Pancreas (tissue), 10 donors: ENCODE measurements at regions not wholly inside any gene's neighbourhood (a gene's known extent, or its start where the extent isn't known, plus 50 kb on each side); places are given as distances from the start of the nearest gene placed in this dataset.

ENCODE experiments used
- ATAC-seq, 4 donors: fragments of 200-7000 bp; cut with Tn5 transposase; one replicate each; pipeline versions ENCODE4 v1.8.0 to v1.9.1; 2020; ENCODE audit warnings: mild to moderate bottlenecking in 4 of 4, moderate library complexity in 4 of 4
- DNase-seq, 6 donors: peaks; one replicate each; pipeline ENCODE4 v3.0.0-alpha.2; 2020
- FAIRE-seq: peaks from 2 replicates; lab custom pipeline; 2012; peaks lifted over from hg19 to GRCh38; lab: Jason Lieb, UNC
- H3K27ac ChIP-seq, 4 donors: fragments of 200-600 bp; sonication (generic); 1 replicate in 3 of 4; 2 replicates in 1 of 4; pipeline versions ENCODE4 v1.5.0 to v1.8.0; 2020
- H3K27me3 ChIP-seq, 4 donors: fragments of 200-600 bp; one replicate each; pipeline ENCODE4 v1.8.0; 2021
- H3K36me3 ChIP-seq, 3 donors: fragments of 200-600 bp; sonication (generic) in 1 of 3; one replicate each; pipeline versions ENCODE4 v1.5.0 to v1.8.0; 2020 to 2021
- H3K4me1 ChIP-seq, 3 donors: fragments of 200-600 bp; one replicate each; pipeline ENCODE4 v1.8.0; 2021
- H3K4me3 ChIP-seq, 4 donors: fragments of 200-600 bp; sonication (generic) in 2 of 4; one replicate each; pipeline versions ENCODE4 v1.5.0 to v1.8.0; 2020 to 2021
- H3K9me3 ChIP-seq, 4 donors: fragments of 200-600 bp; one replicate each; pipeline ENCODE4 v1.8.0; 2021
- CTCF ChIP-seq, 4 donors: fragments of 200-600 bp; sonication (generic) in 3 of 4; IDR thresholded peaks; one replicate each; pipeline versions ENCODE4 v1.5.0 to v1.8.0; 2021; ENCODE audit warnings: antibody characterized with exemption in 4 of 4
- WGBS, 2 donors: extraction: QIAGEN DNeasy Blood & Tissue Kit; methylation state at CpG; one replicate each; pipeline ENCODE4 v1.1.7; 2013; 5-methylcytosine and 5-hydroxymethylcytosine counted together
- intact Hi-C, 3 donors: fragments of 100-400 bp; cut with DNase I; formaldehyde crosslinking; loops; one replicate each; pipeline versions ENCODE4 v1.11.1 to v1.14.2; 2022
- donor health status: healthy with polysubstance abuse.
- donor health status: DM: no; HTN: no; CAD: no; lungs with moderate emphysema.
- donor health status: DM: no; HTN: no; CAD: no.
- donor health status: control.
- donor health status: control.
- donor health status: Bipolar disorder and iron deficiency.
- donor health status: DM: yes; HTN: yes; CAD: no.
- donor health status: DM: no; HTN: no; CAD: no.
- donor health status: DM: no; HTN: no; CAD: no.
- donor health status: DM: yes; HTN: yes; CAD: no.

DNA sequence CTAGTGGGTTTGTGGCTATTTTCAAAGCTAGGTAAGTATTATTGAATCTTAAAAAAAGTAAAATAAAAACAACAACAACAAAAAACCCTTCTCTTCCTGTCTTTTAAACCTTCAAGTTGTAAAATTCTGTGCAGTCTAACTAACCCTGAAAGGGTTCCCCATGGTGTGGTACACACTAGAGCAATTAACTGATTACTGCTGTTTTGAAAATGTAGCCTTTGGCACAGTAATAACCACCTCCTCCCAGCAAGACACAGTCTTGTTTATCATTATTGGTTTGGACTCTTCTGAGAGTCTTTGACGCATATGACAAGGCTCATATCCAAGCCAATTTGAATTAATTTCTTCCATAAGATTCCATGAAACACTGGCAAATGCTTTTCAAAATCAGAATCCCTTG, 2184.6 kb upstream of the PIK3C3 start:
- no peaks in the 10 kb centered on the region for H3K36me3 ChIP-seq
- no peak overlapping the region for H3K27ac ChIP-seq
- peaks cover 0 to 3% (median 0%) of the 10 kb centered on the region in 4 donors for H3K27me3 ChIP-seq
- no peak for TF ChIP-seq CTCF (IDR thresholded peaks at IDR 0.05)
- no peak overlapping the region for H3K4me3 ChIP-seq
- WGBS, 2 donors: 91 to 94% methylated on average over 1 of the region's 1 CpG
- intact Hi-C loops: no loop called here
- H3K4me1 ChIP-seq: no peaks in the 10 kb centered on the region
- no peak for ATAC-seq
- no peak for FAIRE-seq
- H3K9me3 ChIP-seq: no peaks in the 10 kb centered on the region
- DNase-seq: no peak

- no peak for DNase-seq
- TF ChIP-seq CTCF (IDR thresholded peaks at IDR 0.05): no peak
- H3K9me3 ChIP-seq: no peaks in the 10 kb centered on the region
- no peak overlapping the region for H3K27ac ChIP-seq
- H3K4me3 ChIP-seq: no peak overlapping the region
- no peaks in the 10 kb centered on the region for H3K36me3 ChIP-seq
- intact Hi-C loops: no loop called here
- ATAC-seq: no peak
- no peak for FAIRE-seq
- peaks cover 0 to 3% (median 0%) of the 10 kb centered on the region in 4 donors for H3K27me3 ChIP-seq
- no peaks in the 10 kb centered on the region for H3K4me1 ChIP-seq
Observed at GRCh38 chr18:39764873-39765272, 2190.2 kb upstream of the PIK3C3 start.

GRCh38 chr18:39761273-39761672, 2193.8 kb upstream of the PIK3C3 start:
- DNase-seq: no peak

DNA sequence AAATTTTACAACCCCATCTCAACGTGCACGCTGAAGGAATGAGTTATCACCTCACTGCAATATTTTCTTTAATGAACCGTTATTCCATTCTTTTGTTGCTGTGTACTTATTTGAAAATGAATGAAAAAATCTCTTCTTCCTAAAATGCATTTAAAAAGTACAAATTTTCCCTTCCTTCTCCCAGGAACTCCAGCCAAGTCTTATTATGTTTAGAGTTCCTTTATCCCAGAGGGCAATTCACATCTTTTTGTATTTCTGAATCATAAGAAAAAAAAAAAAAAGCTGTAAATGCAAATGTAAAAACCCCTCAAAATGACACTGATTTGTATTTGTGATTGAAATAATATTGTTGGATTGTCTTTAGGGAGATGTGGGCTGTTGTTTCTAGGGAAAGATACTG, 2194.3 kb upstream of the CELF4 start:
- WGBS, 2 donors: 71 to 75% methylated on average over 3 of the region's 3 CpGs
- Histone ChIP-seq H3K27ac (no peak overlapping the region), H3K4me1 (no peaks in the 10 kb centered on the region), H3K9me3 (no peaks in the 10 kb centered on the region), H3K4me3 (no peak overlapping the region), H3K36me3 (no peaks in the 10 kb centered on the region), H3K27me3 (no peaks in the 10 kb centered on the region)
- FAIRE-seq (no peak), ATAC-seq (no peak), DNase-seq (no peak)
- no peak for TF ChIP-seq CTCF (IDR thresholded peaks at IDR 0.05)
- intact Hi-C loops: no loop called here

More at GRCh38 chr18:39761273-39761672, 2193.8 kb upstream of the PIK3C3 start:
- no peaks in the 10 kb centered on the region for H3K9me3 ChIP-seq
- no peak overlapping the region for H3K27ac ChIP-seq
- no peaks in the 10 kb centered on the region for H3K27me3 ChIP-seq
- H3K36me3 ChIP-seq: no peaks in the 10 kb centered on the region
- no peaks in the 10 kb centered on the region for H3K4me1 ChIP-seq
- no peak for FAIRE-seq
- intact Hi-C loops: no loop called here
- ATAC-seq: no peak
- no peak for TF ChIP-seq CTCF (IDR thresholded peaks at IDR 0.05)
- 54 to 78% methylated on average over 1 of the region's 1 CpG for WGBS, 2 donors
- no peak overlapping the region for H3K4me3 ChIP-seq

DNA sequence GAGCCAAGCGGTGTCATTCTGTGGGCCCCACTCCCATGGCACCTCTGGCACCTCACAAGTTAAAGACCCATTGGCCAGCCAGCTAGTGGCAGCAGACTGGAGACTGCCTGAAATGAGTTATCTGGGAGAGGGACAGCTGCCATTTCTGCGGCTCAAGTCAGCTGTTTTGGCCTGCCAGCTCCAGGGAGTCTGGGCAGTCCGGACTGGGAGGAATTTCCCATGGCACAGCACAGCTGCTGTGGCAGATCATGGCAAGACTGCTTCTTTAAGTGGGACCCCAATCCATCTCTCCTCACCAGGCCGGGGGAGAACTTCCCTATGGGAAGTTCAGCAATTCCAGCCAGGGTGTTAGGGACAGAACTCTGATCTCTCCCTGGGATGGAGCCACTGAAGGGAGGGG, 2187.6 kb upstream of the CELF4 start:
- no peaks in the 10 kb centered on the region for H3K36me3 ChIP-seq
- WGBS, 2 donors: 90 to 96% methylated on average over 4 of the region's 4 CpGs
- no peak overlapping the region for H3K27ac ChIP-seq
- H3K4me1 ChIP-seq: no peaks in the 10 kb centered on the region
- DNase-seq: peak in 1 of 6 donors; percentile 23
- TF ChIP-seq CTCF (IDR thresholded peaks at IDR 0.05): no peak
- ATAC-seq: no peak
- intact Hi-C loops: no loop called here
- H3K9me3 ChIP-seq: no peaks in the 10 kb centered on the region
- FAIRE-seq: no peak
- H3K27me3 ChIP-seq: no peaks in the 10 kb centered on the region
- H3K4me3 ChIP-seq: no peak overlapping the region
